GM19395 (cell line): ENCODE measurements at regions not wholly inside any gene's neighbourhood (a gene's known extent, or its start where the extent isn't known, plus 50 kb on each side); places are given as distances from the start of the nearest gene placed in this dataset.
"Not testable (repeated sequence)": the region's sequence is repeated elsewhere in the genome, so short reads cannot be mapped to it uniquely, and the experiment has no call there.

ENCODE experiments used
- ATAC-seq: cut with Tn5 transposase; IDR thresholded peaks from one replicate; pipeline ENCODE4 v1.9.1; 2021; ENCODE audit warnings: mild to moderate bottlenecking, moderate library complexity; ENCODE audit not compliant: unreplicated experiment

DNA sequence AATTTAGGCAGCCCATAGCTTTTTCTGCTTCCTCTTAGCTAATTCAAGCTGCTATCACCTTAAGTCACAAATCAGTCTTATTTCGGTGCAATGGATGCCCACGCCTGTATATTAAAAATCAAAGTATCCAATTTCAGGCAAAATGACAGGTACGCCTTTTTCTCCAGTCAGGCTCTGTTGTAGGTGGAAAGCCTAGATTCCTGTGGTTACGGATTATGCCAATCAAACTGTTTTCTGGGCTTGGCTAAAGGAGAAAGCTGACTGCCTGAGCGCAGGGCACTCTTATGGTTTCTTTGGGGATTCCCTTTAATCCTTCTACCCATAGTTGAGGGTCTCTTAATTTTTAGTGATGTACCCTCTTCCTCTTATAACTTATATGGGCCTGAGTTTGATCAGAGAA is 550.5 kb downstream of the PDHA2 start:
- no peak for ATAC-seq

DNA sequence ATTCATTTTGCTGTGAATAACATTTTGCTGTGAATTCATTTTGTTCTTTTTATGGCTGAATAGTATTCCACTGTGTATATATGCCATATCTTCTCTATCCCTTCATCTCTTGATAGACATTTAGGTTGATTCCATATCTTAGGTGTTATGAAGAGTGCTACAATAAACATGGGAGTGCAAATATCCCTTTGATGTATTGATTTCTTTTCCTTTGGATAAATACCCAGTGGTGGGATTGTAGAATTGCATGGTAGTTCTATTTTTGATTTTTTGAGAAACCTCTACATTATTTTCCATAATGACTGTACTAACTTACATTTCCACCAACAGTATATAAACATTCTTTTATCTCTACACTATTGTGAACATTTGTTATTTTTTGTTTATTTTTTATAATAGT is 555.9 kb downstream of the PDHA2 start:
- ATAC-seq = no peak

DNA sequence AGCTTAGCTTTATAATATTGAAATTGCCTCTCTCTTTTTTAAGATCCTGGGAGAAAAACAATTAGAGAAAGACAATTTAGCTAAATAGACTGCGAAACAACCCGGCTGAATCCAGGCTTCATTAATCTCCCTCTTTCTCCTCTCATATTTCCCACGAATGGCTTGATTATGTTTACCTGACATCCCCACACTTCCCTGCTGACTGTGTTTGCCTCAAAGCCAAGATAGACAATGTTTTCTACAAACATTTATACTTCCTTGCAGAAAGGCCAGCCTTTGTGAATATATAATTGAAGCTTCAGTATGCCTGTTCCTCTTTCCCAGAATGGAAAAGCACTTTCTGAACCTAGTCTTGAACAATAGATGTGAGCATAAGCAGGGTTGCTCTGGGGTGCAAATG is 566.8 kb downstream of the PDHA2 start:
- no peak for ATAC-seq

DNA sequence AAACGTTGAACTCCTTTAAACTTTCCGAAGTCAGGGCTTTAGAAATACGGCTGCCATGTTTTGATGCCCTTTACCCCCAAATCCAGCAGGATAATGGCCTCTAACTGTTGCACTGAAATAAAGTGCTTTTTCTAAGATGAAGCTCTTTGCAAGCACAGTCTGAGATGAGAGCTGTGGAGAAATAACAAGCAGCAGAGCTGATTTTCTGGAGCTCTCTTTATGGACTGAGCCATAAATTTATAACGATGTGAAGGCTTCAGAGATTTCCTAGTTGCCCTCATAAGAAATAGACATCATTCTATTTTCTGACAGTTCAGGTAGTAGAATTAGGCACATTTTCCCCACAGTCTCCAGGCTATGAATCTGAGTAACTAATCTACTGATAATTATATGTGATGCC is 567.3 kb downstream of the PDHA2 start:
- no peak for ATAC-seq

DNA sequence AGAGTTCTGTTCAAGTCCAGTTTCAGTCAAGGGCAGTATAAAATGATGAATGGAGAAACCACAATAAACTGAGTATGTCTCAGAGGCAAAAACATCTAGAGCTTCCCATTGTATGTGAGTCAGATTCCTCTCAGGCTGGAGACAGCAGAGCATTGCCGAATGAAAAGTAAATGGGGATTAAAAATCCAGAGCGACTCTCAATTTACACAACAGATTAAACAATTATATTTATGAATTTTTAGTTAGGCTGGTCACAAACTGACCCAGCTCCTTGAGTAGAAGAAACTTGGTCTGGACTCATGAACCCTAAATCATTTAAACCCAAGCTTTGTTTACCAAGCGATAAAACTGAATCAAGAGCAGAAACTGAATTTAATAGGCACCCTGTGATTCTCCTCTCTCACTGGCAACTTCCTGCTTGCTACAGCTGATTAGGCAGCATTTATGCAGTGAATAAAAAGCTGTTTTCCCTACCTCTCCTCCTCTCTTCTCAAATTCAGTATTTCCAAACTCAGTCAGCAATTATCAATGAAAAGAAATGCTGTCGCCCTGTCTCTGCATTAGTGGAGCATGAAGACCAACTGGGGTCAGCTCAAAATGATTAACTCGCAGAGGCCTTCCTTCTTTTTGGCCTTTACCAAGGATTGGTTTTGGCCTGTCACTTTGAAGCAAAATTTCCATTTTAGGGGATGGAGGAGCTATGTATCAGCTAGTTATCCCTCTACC is 568.0 kb downstream of the PDHA2 start:
- no peak for ATAC-seq

DNA sequence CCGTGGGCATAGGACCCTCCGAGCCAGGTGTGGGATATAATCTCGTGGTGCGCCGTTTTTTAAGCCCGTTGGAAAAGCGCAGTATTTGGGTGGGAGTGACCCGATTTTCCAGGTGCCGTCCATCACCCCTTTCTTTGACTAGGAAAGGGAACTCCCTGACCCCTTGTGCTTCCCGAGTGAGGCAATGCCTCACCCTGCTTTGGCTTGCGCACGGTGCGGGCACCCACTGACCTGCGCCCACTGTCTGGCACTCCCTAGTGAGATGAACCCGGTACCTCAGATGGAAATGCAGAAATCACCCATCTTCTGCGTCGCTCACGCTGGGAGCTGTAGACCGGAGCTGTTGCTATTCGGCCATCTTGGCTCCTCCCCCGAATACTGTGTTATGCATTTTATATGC is 575.0 kb downstream of the PDHA2 start:
- not testable (repeated sequence) for ATAC-seq

DNA sequence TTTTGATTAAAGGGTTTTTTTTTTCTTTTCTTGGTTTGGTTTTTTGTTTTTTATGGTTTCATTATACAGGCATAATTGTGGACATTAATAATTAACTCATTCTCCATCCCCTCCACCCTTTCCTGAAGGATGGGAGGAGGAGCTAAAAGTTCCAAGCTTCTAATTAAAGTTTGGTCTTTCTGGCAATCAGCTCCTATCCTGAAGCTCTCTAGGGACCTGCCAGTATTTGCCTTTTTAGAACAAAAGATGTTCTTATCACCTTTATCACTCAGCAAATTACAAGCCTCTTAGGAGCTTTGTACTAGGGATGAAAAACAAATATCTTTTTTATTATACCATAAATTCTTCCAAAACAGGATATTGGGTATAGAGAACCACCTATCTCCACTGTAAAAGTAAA is 589.8 kb downstream of the PDHA2 start:
- no peak for ATAC-seq

DNA sequence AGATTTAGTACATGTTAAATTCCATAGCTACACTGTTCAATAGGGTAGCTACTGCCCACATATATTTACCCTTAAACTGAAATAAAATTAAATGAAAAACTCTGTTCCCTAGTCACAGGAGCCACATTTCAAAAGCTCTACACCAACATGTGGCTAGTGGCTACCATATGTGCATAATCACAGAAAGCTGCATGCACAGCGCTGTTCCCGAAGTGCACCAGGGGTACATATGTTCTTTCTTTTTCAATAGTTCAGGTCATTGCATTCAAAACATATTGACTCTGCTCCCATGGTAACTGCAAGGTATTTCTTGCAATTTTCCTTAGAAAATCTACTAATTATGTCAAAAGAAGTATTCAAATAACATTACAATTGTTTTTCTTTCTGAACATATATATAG is 591.2 kb downstream of the PDHA2 start:
- ATAC-seq = no peak

DNA sequence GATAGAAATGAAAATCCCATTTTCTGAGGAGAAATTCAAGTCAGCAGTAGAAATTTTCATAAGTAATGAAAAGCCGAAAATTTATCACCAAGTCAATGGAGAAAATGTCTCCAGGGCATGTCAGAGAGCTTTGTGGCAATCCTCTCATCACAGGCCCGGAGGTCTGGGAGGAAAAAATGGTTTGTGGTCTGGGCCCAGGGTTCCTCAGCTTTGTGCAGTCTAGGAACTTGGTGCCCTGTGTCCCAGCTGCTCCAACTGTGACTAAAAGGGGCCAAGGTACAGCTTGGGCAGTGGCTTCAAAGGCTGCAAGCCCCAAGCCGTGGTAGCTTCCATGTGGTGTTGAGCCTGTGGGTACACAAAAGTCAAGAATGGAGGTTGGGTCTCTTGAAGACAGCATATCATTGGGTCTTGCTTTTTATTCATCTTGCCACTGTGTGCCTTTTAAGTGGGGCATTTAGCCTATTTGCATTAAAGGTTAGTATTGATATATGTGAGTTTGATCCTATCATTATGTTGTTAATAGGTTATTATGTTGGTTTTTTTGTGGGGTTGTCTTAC is 608.5 kb downstream of the PDHA2 start:
- ATAC-seq = no peak

DNA sequence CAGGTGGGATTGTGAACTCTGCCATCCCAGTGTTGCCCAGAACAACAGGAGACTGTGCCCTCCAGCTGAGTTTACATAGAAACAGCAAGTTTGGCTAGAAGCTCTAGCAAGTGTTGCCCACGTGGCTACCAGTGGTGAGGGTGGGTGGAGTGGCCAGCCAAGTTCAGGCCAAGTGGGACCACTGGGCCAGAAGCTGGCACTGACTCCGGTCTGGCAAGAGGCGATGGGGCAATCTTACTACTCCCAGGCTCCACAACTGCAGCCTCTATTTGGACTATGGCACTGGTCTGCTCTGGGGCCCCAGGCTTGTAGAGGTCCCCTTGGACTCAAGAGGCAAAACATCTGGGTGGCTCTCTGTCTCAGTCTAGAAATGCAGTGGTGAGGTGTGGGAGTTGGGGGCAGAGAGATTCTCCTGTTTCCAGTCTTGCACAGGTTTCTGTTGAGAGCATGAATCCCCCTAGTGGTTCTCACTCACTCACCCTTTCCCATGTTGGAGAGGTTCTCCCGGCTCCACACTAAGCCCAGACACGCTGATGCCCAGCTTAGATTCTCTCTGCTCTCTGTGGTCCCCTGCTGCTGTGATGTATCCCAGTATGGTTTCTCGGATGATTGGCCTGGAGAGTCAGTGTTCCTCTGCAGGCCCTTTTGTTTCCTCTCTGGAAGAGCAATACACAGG is 615.3 kb downstream of the PDHA2 start:
- ATAC-seq = no peak

DNA sequence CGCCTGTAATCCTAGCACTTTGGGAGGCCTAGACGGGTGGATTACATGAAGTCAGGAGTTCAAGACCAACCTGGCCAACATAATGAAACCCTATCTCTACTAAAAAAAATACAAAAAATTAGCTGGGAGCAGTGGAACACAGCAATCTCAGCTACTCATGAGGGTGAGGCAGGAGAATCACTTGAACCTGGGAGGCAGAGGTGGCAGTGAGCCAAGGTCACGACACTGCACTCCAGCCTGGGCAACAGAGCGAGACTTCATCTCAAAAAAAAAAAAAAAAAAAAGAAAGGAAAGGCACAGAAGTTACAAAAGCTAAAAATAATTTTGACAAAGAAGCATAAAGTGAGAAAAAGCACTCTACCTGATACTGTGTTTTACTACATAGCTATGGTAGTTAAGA is 618.1 kb downstream of the PDHA2 start:
- not testable (repeated sequence) for ATAC-seq

DNA sequence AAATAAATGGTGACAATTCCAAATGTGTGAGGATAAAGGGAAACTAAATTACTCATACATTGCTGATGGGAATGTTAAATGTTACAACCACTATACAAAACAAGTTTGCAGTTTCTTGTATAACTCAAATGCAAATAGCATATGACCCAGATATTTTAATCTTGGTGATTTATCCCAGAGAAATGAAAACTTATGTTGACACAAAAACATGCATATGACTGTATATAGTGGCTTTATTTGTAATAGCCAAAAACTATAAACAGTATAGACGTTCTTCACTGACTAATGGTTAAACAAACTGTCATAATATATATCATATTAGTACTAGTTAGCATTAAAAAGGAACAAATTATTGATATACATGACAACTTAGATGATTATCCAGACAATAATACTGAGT is 619.2 kb downstream of the PDHA2 start:
- ATAC-seq = no peak

DNA sequence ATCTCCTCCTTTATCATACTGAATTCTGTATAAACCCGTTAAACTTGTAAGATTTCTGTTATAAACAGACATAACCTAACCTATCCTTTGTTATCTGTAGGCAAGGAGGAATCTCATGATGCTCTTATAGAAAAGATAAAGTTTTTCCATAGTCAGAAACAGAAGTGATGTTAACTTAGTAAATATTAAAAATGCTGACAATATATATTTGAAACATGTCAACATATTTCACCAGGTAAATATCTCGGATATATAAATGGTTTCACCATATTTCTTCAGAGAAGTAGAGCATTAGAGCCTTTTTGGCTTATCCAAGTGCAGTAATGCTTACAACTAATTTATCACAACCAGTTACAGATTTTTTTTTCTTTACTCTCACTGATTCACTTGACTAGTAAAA is 625.9 kb downstream of the PDHA2 start:
- ATAC-seq = no peak

DNA sequence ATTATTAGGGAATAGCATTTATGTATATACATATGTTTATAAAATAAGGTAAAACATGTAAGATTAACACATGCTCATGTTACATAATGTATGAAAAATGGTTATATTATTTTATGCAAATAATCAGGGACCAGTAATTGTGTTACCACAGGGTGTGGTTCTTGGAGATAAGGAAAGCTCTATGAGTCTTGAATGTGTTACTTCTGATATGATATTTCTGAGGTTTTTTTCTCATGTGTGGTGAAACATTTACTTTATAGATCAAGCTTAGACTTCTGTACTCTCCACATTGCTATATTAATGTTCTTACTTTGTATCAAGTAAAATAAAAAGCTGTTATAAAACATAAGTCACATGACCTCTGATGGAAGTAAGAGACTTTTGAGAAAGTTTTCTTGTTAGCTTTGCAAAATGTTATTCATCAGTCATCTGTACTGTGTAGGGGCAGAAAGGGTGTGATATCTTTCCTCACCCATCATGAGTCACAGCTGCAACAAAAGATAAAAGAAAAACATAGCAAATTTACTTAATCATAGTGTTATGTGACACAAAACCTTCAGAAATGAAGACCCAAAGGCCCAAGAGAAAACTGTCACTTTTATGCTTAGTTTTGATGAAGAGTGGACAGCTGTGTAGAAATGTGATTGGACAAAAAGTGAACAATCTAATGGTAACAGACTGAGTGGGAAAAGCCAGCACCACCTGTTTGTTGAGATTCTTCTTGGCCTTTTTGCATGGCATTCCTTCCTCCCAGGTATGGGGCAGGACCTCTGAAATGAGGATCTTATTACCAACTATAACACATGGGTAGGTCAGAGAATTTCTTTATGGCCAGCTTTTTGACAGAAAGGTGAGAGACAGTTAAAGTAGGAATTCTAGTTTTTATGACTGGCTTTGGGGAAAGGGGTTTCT is 632.3 kb downstream of the PDHA2 start:
- no peak for ATAC-seq

DNA sequence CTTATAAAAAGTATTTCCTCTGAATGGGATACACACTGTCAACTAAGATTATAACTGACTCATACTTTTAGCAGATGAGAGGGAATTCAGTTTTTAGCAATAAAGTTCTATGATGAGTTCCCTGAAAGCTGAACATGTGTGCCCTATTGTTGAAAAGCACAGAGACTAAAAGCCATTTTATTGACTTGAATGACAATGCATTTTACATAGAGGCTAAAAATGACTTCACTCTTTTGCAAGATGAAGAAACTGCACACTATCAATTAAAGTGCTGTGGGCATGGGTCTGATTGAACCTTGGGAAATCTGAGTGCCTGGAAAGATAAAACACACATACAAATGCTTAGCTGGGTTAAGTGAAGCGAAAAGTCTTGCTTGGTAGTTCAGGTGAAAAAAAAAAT is 633.4 kb downstream of the PDHA2 start:
- ATAC-seq = no peak

DNA sequence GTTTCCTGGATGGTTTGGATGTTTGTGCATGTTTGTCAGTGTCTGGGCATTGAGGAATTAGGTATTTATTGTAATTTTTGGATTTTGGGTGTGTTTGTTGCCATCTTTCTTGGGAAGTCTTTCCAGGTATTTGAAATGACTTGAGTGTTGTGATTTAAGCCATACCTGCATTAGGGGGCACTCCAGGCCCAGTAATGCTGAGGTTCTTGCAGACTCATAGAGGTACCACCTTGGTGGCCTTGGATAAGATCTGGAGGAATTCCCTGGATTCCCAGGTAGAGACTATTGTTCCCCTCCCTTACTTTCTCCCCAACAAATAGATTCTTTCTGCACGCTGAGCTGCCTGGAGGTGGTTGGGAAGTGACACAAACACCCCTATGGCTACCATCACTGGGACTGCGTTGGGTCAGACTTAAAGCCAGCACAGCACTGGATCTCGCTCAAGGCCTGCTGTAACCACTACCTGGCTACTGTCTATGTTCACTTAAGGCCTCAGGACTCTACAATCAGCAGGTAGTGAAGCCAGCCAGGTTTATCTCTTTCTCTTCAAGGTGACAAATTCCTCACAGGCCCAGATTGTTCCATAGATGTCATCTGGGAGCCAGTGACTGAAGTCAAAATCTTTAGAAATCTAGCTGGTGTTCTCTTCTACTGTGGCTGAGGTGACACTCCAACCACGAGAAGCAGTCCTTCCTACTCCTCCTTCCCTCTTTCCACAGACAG is 643.6 kb downstream of the PDHA2 start:
- no peak for ATAC-seq

DNA sequence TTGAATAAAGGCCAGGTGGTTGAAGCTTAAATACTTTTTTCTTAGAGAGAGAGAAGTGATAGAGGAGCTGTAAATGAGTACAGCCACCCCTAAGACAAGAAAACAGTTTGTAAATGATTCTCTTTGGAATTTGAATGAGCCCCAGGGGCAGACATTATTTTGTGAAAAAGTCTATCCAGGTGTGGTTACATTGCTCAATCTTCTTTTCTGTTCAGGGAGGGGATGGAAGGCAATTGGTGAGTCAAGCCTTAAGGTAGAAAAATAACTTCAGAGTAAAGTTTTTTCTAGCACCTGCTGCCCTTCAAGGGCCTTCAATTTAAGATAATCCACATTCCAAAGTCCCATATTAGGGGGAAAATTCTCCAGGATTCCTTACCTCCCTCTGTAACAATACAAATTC is 646.7 kb downstream of the PDHA2 start:
- no peak for ATAC-seq

DNA sequence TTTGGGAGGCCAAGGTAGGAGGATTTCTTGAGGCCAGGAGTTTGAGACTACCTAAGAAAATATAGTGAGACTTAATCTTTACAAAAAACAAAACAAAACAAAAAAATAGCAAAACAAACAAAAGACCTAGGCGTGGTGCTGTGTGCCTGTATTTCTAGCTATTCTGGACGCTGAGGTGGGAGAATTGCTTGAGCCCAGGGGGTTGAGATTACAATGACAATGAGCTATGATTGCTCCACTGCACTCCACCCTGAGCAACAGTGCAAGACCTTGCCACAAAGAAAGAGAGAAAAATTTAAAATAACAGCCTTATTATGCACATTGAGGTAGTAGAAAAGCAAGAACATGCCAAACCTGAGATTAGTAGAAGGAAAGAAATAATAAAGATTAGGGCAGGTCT is 657.7 kb downstream of the PDHA2 start:
- no peak for ATAC-seq

DNA sequence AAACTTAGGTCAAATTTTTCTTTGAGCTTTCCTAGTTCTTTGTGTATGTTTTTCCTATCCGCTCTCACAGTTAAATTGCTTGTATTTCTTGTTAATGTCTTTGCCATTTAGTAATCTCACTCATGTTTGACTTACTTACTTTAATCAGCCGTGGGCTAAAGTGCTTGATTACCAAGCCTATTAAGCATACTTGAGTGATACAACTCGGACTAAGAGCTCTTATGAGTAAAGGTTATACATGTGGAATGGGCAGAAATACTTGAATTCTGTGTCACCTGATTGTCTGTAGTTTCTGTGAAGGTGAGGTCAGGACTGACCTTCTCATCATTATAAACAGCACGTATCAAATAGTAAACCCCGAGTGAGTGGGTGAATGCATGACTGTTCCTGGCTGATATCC is 664.5 kb downstream of the PDHA2 start:
- no peak for ATAC-seq

DNA sequence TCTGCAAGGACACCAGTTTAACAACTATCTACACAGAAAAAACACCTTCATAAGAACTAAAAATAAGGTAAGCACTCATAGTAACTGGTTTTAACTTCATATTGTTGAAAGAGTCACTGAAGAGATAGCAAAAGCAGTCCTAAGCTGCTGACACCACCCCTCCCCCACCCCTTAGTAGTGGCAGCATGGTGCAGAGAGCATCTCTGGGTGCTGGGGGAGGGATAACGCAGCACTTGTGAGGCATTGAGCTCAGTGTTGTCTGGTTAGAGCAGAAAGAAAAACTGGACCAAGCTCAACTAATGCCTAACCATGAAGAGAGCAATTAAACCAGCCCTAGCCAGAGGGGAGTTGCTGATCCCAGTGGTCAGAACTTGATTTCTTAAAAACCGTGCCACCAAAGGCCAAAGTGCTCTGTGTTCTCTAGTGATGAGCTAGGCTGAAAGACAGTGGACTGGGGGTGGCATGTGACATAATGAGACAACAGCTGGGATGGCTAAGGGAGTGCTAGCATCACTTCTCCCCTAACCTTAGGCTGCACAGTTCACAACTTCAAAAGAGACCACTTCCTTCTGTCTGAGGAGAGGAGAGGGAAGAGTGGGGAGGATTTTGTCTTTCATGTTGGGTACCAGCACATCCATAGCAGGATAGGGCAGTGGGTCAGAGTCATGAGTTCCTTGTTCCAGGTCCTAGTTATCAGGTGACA is 669.3 kb downstream of the PDHA2 start:
- ATAC-seq = no peak
